ENCODE measurements at regions not wholly inside any gene's neighbourhood (a gene's known extent, or its start where the extent isn't known, plus 50 kb on each side); places are given as distances from the start of the nearest gene placed in this dataset.

GRCh38 chr2:10989782-10990181, 78.0 kb downstream of the KCNF1 start:
- intact Hi-C loops (cut with micrococcal nuclease), result no loop called here

GRCh38 chr2:10990561-10991111, 78.9 kb downstream of the KCNF1 start:
- Histone ChIP-seq H3K4me3 (no peak overlapping the region), H3K9me3 (replicated peaks) (no peaks in the 10 kb centered on the region), H3K36me3 (no peaks in the 10 kb centered on the region), H3K27me3 (ENCODE audit: low read depth) (peaks cover 43% of the 10 kb centered on the region), H3K27ac (replicated peaks) (no peak overlapping the region), H3K4me1 (peaks cover 6% of the 10 kb centered on the region)
- no peak for TF ChIP-seq CTCF (IDR thresholded peaks at IDR 0.05; ENCODE audit: borderline replicate concordance)
- DNase-seq, result no peak
- intact Hi-C loops (cut with micrococcal nuclease), result no loop called here

More at GRCh38 chr2:10989782-10990181, 78.0 kb downstream of the KCNF1 start:
- Histone ChIP-seq H3K4me1 (peaks cover 6% of the 10 kb centered on the region), H3K27me3 (ENCODE audit: low read depth) (peaks cover 46% of the 10 kb centered on the region), H3K9me3 (replicated peaks) (no peaks in the 10 kb centered on the region), H3K36me3 (no peaks in the 10 kb centered on the region), H3K4me3 (no peak overlapping the region), H3K27ac (replicated peaks) (no peak overlapping the region)
- no peak for DNase-seq
- no peak for TF ChIP-seq CTCF (IDR thresholded peaks at IDR 0.05; ENCODE audit: borderline replicate concordance)

- DNase-seq, result no peak
- no peak for TF ChIP-seq CTCF (IDR thresholded peaks at IDR 0.05; ENCODE audit: borderline replicate concordance)
- intact Hi-C loops (cut with micrococcal nuclease), result no loop called here
Measured at GRCh38 chr2:10992023-10992791, 80.5 kb downstream of the KCNF1 start.

GRCh38 chr2:10993001-10993481, 81.3 kb downstream of the KCNF1 start:
- no peak overlapping the region for H3K4me3 ChIP-seq
- no peaks in the 10 kb centered on the region for H3K4me1 ChIP-seq
- no peak for DNase-seq
- H3K27ac ChIP-seq (replicated peaks), result no peak overlapping the region
- no peaks in the 10 kb centered on the region for H3K36me3 ChIP-seq
- peaks cover 25% of the 10 kb centered on the region for H3K27me3 ChIP-seq (ENCODE audit: low read depth)
- intact Hi-C loops (cut with micrococcal nuclease), result no loop called here
- no peaks in the 10 kb centered on the region for H3K9me3 ChIP-seq (replicated peaks)
- TF ChIP-seq CTCF (IDR thresholded peaks at IDR 0.05; ENCODE audit: borderline replicate concordance), result no peak

More at GRCh38 chr2:10992023-10992791, 80.5 kb downstream of the KCNF1 start:
- Histone ChIP-seq H3K27me3 (ENCODE audit: low read depth) (peaks cover 32% of the 10 kb centered on the region), H3K4me3 (no peak overlapping the region), H3K4me1 (no peaks in the 10 kb centered on the region), H3K36me3 (no peaks in the 10 kb centered on the region), H3K9me3 (replicated peaks) (no peaks in the 10 kb centered on the region), H3K27ac (replicated peaks) (no peak overlapping the region)

- Histone ChIP-seq H3K9me3 (replicated peaks) (no peaks in the 10 kb centered on the region), H3K36me3 (no peaks in the 10 kb centered on the region), H3K4me1 (no peaks in the 10 kb centered on the region), H3K27ac (replicated peaks) (no peak overlapping the region), H3K27me3 (ENCODE audit: low read depth) (peaks cover 23% of the 10 kb centered on the region), H3K4me3 (no peak overlapping the region)
- TF ChIP-seq CTCF (IDR thresholded peaks at IDR 0.05; ENCODE audit: borderline replicate concordance), result no peak
- intact Hi-C loops (cut with micrococcal nuclease), result no loop called here
- DNase-seq, result no peak
Measured at GRCh38 chr2:10995366-10995970, 83.7 kb downstream of the KCNF1 start.
